ENCODE measurements at regions not wholly inside any gene's neighbourhood (a gene's known extent, or its start where the extent isn't known, plus 50 kb on each side); places are given as distances from the start of the nearest gene placed in this dataset.
"Not testable (repeated sequence)": the region's sequence is repeated elsewhere in the genome, so short reads cannot be mapped to it uniquely, and the experiment has no call there.

- no peaks in the 10 kb centered on the region for H3K27me3 ChIP-seq (ENCODE audit: control insufficient read depth, insufficient read depth, low read length)
- no peak overlapping the region for H3K4me3 ChIP-seq (ENCODE audit: low read depth, low read length)
- no peak overlapping the region for H3K27ac ChIP-seq (ENCODE audit: low read depth, low read length)
- no peaks in the 10 kb centered on the region for H3K9me3 ChIP-seq (ENCODE audit: control insufficient read depth, insufficient read depth, low read length)
- no peak overlapping the region for H3K9ac ChIP-seq (ENCODE audit: low read depth, low read length)
- H3K36me3 ChIP-seq (ENCODE audit: control insufficient read depth, insufficient read depth, low read length): no peaks in the 10 kb centered on the region
- no peaks in the 10 kb centered on the region for H3K4me1 ChIP-seq (ENCODE audit: control insufficient read depth, insufficient read depth, low read length)
These were observed 268.6 kb upstream of the PCDH18 start for GRCh38 chr4:137800861-137801260.

DNA sequence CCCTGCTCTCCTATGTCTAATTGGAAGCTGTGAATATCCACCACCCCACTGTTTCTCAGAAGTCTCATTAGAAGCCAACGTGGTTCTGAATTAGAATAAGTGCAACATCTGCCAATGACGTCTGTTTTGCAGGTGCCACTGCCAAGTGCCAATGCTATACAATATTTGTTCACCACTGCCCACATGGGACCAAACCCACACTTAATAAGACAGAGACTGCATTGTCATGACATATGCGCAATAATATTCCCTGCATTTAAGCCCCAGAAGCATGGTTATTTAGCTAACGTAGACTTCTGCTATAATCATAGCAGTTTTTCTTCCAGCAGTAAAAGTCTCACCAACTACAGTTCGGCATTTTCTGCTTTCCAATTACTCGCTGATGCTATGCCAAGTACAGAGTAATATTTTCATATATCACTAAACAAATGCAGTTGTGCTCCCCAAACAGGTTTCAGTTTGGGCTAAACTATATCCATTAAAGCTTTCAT is 262.5 kb upstream of the PCDH18 start:
- Histone ChIP-seq H3K4me1 (ENCODE audit: control insufficient read depth, insufficient read depth, low read length) (peaks cover 13% of the 10 kb centered on the region), H3K9ac (ENCODE audit: low read depth, low read length) (no peak overlapping the region), H3K36me3 (ENCODE audit: control insufficient read depth, insufficient read depth, low read length) (no peaks in the 10 kb centered on the region), H3K27me3 (ENCODE audit: control insufficient read depth, insufficient read depth, low read length) (no peaks in the 10 kb centered on the region), H3K9me3 (ENCODE audit: control insufficient read depth, insufficient read depth, low read length) (no peaks in the 10 kb centered on the region), H3K4me3 (ENCODE audit: low read depth, low read length) (no peak overlapping the region), H3K27ac (ENCODE audit: low read depth, low read length) (no peak overlapping the region)

DNA sequence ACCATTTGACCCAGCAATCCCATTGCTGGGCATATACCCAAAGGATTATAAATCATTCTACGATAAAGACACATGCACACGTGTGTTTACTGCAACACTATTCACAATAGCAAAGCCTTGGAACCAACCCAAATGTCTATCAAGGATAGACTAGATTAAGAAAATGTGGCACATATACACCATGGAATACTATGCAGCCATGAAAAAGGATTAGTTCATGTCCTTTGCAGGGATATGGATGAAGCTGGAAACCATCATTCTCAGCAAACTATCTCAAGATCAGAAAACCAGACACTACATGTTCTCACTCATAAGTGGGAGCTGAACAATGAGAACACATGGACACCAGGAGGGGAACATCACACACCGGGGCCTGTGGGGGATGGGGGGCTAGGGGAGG is 257.0 kb upstream of the PCDH18 start:
- not testable (repeated sequence) for H3K9ac ChIP-seq (ENCODE audit: low read depth, low read length); H3K27me3 ChIP-seq (ENCODE audit: control insufficient read depth, insufficient read depth, low read length); H3K9me3 ChIP-seq (ENCODE audit: control insufficient read depth, insufficient read depth, low read length); H3K36me3 ChIP-seq (ENCODE audit: control insufficient read depth, insufficient read depth, low read length); H3K27ac ChIP-seq (ENCODE audit: low read depth, low read length); H3K4me3 ChIP-seq (ENCODE audit: low read depth, low read length)
- peaks cover 13% of the 10 kb centered on the region for H3K4me1 ChIP-seq (ENCODE audit: control insufficient read depth, insufficient read depth, low read length)

GRCh38 chr4:137783923-137784322 is 251.6 kb upstream of the PCDH18 start:
- H3K9ac ChIP-seq (ENCODE audit: low read depth, low read length); H3K4me3 ChIP-seq (ENCODE audit: low read depth, low read length); H3K9me3 ChIP-seq (ENCODE audit: control insufficient read depth, insufficient read depth, low read length); H3K4me1 ChIP-seq (ENCODE audit: control insufficient read depth, insufficient read depth, low read length); H3K36me3 ChIP-seq (ENCODE audit: control insufficient read depth, insufficient read depth, low read length); H3K27ac ChIP-seq (ENCODE audit: low read depth, low read length); H3K27me3 ChIP-seq (ENCODE audit: control insufficient read depth, insufficient read depth, low read length): not testable (repeated sequence)

GRCh38 chr4:137775701-137776100 is 243.4 kb upstream of the PCDH18 start:
- Histone ChIP-seq H3K27me3 (ENCODE audit: control insufficient read depth, insufficient read depth, low read length) (no peaks in the 10 kb centered on the region), H3K9ac (ENCODE audit: low read depth, low read length) (no peak overlapping the region), H3K36me3 (ENCODE audit: control insufficient read depth, insufficient read depth, low read length) (no peaks in the 10 kb centered on the region), H3K9me3 (ENCODE audit: control insufficient read depth, insufficient read depth, low read length) (no peaks in the 10 kb centered on the region), H3K4me3 (ENCODE audit: low read depth, low read length) (no peak overlapping the region), H3K4me1 (ENCODE audit: control insufficient read depth, insufficient read depth, low read length) (no peaks in the 10 kb centered on the region), H3K27ac (ENCODE audit: low read depth, low read length) (no peak overlapping the region)

- Histone ChIP-seq H3K27ac (ENCODE audit: low read depth, low read length) (no peak overlapping the region), H3K36me3 (ENCODE audit: control insufficient read depth, insufficient read depth, low read length) (no peaks in the 10 kb centered on the region), H3K27me3 (ENCODE audit: control insufficient read depth, insufficient read depth, low read length) (no peaks in the 10 kb centered on the region), H3K4me3 (ENCODE audit: low read depth, low read length) (no peak overlapping the region), H3K9me3 (ENCODE audit: control insufficient read depth, insufficient read depth, low read length) (no peaks in the 10 kb centered on the region), H3K9ac (ENCODE audit: low read depth, low read length) (no peak overlapping the region), H3K4me1 (ENCODE audit: control insufficient read depth, insufficient read depth, low read length) (no peaks in the 10 kb centered on the region)
These were observed 242.2 kb upstream of the PCDH18 start for GRCh38 chr4:137774501-137774900.

GRCh38 chr4:137768881-137769280 is 236.6 kb upstream of the PCDH18 start:
- Histone ChIP-seq H3K9ac (ENCODE audit: low read depth, low read length) (no peak overlapping the region), H3K36me3 (ENCODE audit: control insufficient read depth, insufficient read depth, low read length) (no peaks in the 10 kb centered on the region), H3K27me3 (ENCODE audit: control insufficient read depth, insufficient read depth, low read length) (no peaks in the 10 kb centered on the region), H3K4me3 (ENCODE audit: low read depth, low read length) (no peak overlapping the region), H3K27ac (ENCODE audit: low read depth, low read length) (no peak overlapping the region), H3K4me1 (ENCODE audit: control insufficient read depth, insufficient read depth, low read length) (no peaks in the 10 kb centered on the region), H3K9me3 (ENCODE audit: control insufficient read depth, insufficient read depth, low read length) (no peaks in the 10 kb centered on the region)

DNA sequence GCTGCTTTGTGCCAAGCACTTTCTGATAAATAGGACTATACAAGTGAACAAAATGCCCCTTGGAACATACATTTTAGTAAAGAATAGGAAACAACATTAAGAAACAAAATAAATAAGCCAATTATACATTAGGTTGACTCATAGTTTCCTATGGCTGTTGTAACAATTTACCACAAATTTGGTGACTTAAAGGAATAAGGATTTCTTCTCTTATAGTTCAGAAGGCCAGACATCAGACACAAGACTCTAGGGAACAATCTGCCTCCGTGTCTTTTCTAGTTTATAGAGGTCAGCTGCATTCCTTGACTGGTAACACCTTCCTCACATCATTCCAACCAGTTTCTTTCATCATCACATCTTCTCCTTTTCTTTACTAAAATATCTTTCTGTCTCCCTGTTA is 235.9 kb upstream of the PCDH18 start:
- Histone ChIP-seq H3K27ac (ENCODE audit: low read depth, low read length) (no peak overlapping the region), H3K27me3 (ENCODE audit: control insufficient read depth, insufficient read depth, low read length) (no peaks in the 10 kb centered on the region), H3K9me3 (ENCODE audit: control insufficient read depth, insufficient read depth, low read length) (no peaks in the 10 kb centered on the region), H3K4me3 (ENCODE audit: low read depth, low read length) (no peak overlapping the region), H3K9ac (ENCODE audit: low read depth, low read length) (no peak overlapping the region), H3K36me3 (ENCODE audit: control insufficient read depth, insufficient read depth, low read length) (no peaks in the 10 kb centered on the region), H3K4me1 (ENCODE audit: control insufficient read depth, insufficient read depth, low read length) (no peaks in the 10 kb centered on the region)

- Histone ChIP-seq H3K4me3 (ENCODE audit: low read depth, low read length) (no peak overlapping the region), H3K9ac (ENCODE audit: low read depth, low read length) (no peak overlapping the region), H3K9me3 (ENCODE audit: control insufficient read depth, insufficient read depth, low read length) (no peaks in the 10 kb centered on the region), H3K36me3 (ENCODE audit: control insufficient read depth, insufficient read depth, low read length) (no peaks in the 10 kb centered on the region), H3K27ac (ENCODE audit: low read depth, low read length) (no peak overlapping the region), H3K27me3 (ENCODE audit: control insufficient read depth, insufficient read depth, low read length) (no peaks in the 10 kb centered on the region), H3K4me1 (ENCODE audit: control insufficient read depth, insufficient read depth, low read length) (no peaks in the 10 kb centered on the region)
These were observed 230.3 kb upstream of the PCDH18 start for GRCh38 chr4:137762591-137762990.

- no peak overlapping the region for H3K4me3 ChIP-seq (ENCODE audit: low read depth, low read length)
- no peaks in the 10 kb centered on the region for H3K9me3 ChIP-seq (ENCODE audit: control insufficient read depth, insufficient read depth, low read length)
- H3K36me3 ChIP-seq (ENCODE audit: control insufficient read depth, insufficient read depth, low read length): no peaks in the 10 kb centered on the region
- no peaks in the 10 kb centered on the region for H3K4me1 ChIP-seq (ENCODE audit: control insufficient read depth, insufficient read depth, low read length)
- no peak overlapping the region for H3K9ac ChIP-seq (ENCODE audit: low read depth, low read length)
- no peak overlapping the region for H3K27ac ChIP-seq (ENCODE audit: low read depth, low read length)
- no peaks in the 10 kb centered on the region for H3K27me3 ChIP-seq (ENCODE audit: control insufficient read depth, insufficient read depth, low read length)
These were observed 222.6 kb upstream of the PCDH18 start for GRCh38 chr4:137754652-137755471.

DNA sequence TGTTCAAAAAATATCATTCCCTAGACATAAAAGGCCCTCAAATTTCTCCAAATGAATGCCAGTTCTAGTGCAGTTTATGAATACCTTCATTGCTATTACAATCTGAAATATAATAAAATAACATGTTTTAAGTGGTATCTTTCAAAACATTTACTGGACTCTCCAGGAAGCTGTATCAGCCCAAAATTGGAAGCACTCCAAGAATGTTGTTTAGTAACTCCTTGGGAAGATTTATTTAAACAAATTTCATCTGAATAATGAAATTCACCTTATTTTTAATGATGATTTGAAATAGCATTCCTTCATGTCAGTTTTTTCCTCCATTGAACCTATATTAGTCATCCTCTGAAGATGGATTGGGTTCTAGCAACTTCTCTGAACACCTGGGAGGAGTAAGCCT is 217.2 kb upstream of the PCDH18 start:
- no peak overlapping the region for H3K4me3 ChIP-seq (ENCODE audit: low read depth, low read length)
- H3K27me3 ChIP-seq (ENCODE audit: control insufficient read depth, insufficient read depth, low read length): no peaks in the 10 kb centered on the region
- H3K27ac ChIP-seq (ENCODE audit: low read depth, low read length): no peak overlapping the region
- H3K4me1 ChIP-seq (ENCODE audit: control insufficient read depth, insufficient read depth, low read length): no peaks in the 10 kb centered on the region
- no peaks in the 10 kb centered on the region for H3K36me3 ChIP-seq (ENCODE audit: control insufficient read depth, insufficient read depth, low read length)
- H3K9ac ChIP-seq (ENCODE audit: low read depth, low read length): no peak overlapping the region
- no peaks in the 10 kb centered on the region for H3K9me3 ChIP-seq (ENCODE audit: control insufficient read depth, insufficient read depth, low read length)
